BE2C (cell line): ENCODE measurements at regions not wholly inside any gene's neighbourhood (a gene's known extent, or its start where the extent isn't known, plus 50 kb on each side); places are given as distances from the start of the nearest gene placed in this dataset.

Source experiments
- DNase-seq: peaks from one replicate; pipeline ENCODE4 v3.0.0-alpha.2; 2020
- H3K27me3 ChIP-seq: fragments of 250-450 bp; sonication (Bioruptor Pico); 2 replicates; pipeline ENCODE4 v1.5.1; 2020; ENCODE audit warnings: mild to moderate bottlenecking
- H3K36me3 ChIP-seq: fragments of 250-450 bp; sonication (Bioruptor Pico); 2 replicates; pipeline ENCODE4 v1.5.1; 2020; ENCODE audit warnings: mild to moderate bottlenecking
- H3K4me1 ChIP-seq: fragments of 250-450 bp; sonication (Bioruptor Pico); 2 replicates; pipeline ENCODE4 v1.5.1; 2020
- H3K4me3 ChIP-seq: 2 replicates; pipeline ENCODE4 v1.5.1; 2011; ENCODE audit warnings: low read depth, low read length
- H3K9me3 ChIP-seq: fragments of 250-450 bp; sonication (Bioruptor Pico); 2 replicates; pipeline ENCODE4 v1.5.1; 2020
- CTCF ChIP-seq: IDR thresholded peaks from 2 replicates; pipeline ENCODE4 v1.5.1; 2012; ENCODE audit warnings: mild to moderate bottlenecking, low read depth, low read length

GRCh38 chr3:14304101-14305045 lies 98.0 kb upstream of the SLC6A6 start:
- Histone ChIP-seq H3K4me3 (no peak overlapping the region), H3K27me3 (no peaks in the 10 kb centered on the region), H3K36me3 (no peaks in the 10 kb centered on the region), H3K4me1 (no peaks in the 10 kb centered on the region), H3K9me3 (no peaks in the 10 kb centered on the region)
- no peak for DNase-seq
- no peak for TF ChIP-seq CTCF

- no peaks in the 10 kb centered on the region for H3K27me3 ChIP-seq
- H3K4me3 ChIP-seq, result no peak overlapping the region
- DNase-seq, result no peak
- H3K9me3 ChIP-seq, result no peaks in the 10 kb centered on the region
- TF ChIP-seq CTCF, result no peak
- no peaks in the 10 kb centered on the region for H3K4me1 ChIP-seq
- H3K36me3 ChIP-seq, result no peaks in the 10 kb centered on the region
Observed at GRCh38 chr3:14305324-14305723, 97.1 kb upstream of the SLC6A6 start.

DNA sequence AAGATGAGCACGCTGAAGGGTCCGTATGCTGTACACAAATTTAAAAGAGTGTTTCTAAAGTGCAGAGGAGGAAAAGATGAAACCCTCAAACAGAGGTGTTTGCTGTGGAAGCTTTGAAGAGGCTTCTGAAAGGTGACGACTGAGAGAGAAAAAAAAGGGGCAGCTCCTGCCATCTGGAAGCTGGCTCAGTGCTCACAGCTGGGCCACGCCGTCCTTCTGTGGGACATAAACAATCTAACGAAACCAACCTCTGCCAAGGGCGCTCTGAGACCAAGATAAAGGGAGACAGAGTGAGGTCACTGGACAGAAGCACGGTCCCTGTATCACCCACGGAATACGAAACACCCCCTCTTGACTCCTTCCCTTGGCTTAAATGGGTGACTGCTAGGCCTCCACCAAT lies 96.3 kb upstream of the SLC6A6 start:
- TF ChIP-seq CTCF, result no peak
- no peaks in the 10 kb centered on the region for H3K4me1 ChIP-seq
- no peaks in the 10 kb centered on the region for H3K27me3 ChIP-seq
- DNase-seq, result no peak
- H3K36me3 ChIP-seq, result no peaks in the 10 kb centered on the region
- H3K4me3 ChIP-seq, result no peak overlapping the region
- no peaks in the 10 kb centered on the region for H3K9me3 ChIP-seq

- no peaks in the 10 kb centered on the region for H3K36me3 ChIP-seq
- H3K27me3 ChIP-seq, result no peaks in the 10 kb centered on the region
- no peak for DNase-seq
- H3K4me1 ChIP-seq, result no peaks in the 10 kb centered on the region
- H3K9me3 ChIP-seq, result no peaks in the 10 kb centered on the region
- H3K4me3 ChIP-seq, result no peak overlapping the region
- no peak for TF ChIP-seq CTCF
Observed at GRCh38 chr3:14307656-14308302, 94.6 kb upstream of the SLC6A6 start.

- DNase-seq, result no peak
- H3K27me3 ChIP-seq, result no peaks in the 10 kb centered on the region
- no peaks in the 10 kb centered on the region for H3K36me3 ChIP-seq
- no peaks in the 10 kb centered on the region for H3K4me1 ChIP-seq
- no peak for TF ChIP-seq CTCF
- no peaks in the 10 kb centered on the region for H3K9me3 ChIP-seq
- H3K4me3 ChIP-seq, result no peak overlapping the region
Observed at GRCh38 chr3:14311729-14312128, 90.7 kb upstream of the SLC6A6 start.

DNA sequence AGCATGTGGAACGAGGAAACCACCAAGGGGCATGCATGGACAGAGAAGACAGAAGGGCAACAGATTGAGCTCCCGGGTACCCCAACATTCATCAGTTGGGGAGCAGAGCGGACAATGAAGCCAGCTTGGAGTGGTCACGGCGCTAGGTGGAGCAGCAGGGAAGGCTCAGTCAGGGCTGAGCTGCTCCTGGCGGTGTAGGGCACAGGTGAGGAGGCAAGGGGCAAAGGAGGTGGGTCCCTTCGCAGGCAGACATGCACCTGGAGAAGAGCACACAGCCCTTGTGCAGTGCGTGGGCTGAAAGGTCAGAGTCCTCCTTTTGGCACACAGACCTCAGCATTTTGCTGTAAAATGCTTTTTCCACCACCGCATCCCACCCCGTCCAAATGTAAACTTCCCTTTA lies 90.0 kb upstream of the SLC6A6 start:
- TF ChIP-seq CTCF, result no peak
- Histone ChIP-seq H3K27me3 (no peaks in the 10 kb centered on the region), H3K4me1 (no peaks in the 10 kb centered on the region), H3K9me3 (no peaks in the 10 kb centered on the region), H3K4me3 (no peak overlapping the region), H3K36me3 (no peaks in the 10 kb centered on the region)
- no peak for DNase-seq
